ENCODE measurements at regions not wholly inside any gene's neighbourhood (a gene's known extent, or its start where the extent isn't known, plus 50 kb on each side); places are given as distances from the start of the nearest gene placed in this dataset.

DNA sequence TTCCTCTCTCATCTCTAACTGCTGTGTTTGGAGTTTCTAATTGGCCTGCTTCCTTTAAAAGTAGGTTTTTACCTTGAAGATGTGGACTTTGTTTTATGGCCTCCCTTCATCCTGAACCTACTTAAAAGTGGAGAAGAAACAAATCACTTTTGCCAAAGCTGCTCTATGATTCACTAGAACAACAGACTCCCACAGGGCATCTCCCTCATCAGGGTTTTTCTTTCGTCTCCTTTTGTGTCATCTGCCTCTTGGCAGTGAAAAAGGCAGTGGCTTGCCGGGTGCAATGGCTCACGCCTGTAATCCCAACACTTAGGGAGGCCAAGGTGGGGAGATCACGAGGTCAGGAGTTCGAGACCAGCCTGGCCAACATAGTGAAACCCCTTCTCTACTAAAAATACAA is 186.6 kb upstream of the MTNR1B start:
- intact Hi-C loops (cut with DNase I): no loop called here
- no peak for DNase-seq (ENCODE audit: low spot score)

DNA sequence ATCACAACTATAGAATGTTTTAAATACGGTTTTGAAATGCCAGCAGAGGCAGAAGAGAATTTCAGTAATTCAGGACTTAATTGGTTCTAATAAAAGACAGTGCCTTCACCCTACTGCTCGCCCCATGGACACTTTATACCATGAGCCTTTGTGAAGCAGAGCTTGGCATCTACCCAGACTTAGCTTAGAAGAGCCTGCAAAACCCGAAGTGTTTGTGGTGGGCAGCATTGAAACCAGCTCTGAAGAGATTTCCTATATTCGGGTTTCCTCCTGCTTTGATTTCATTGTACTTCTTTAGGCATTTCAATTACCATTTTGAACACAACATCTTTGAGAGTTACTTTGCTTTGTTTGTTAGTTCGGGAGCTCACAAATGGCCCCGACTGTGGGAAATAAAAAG is 185.1 kb upstream of the MTNR1B start:
- DNase-seq (ENCODE audit: low spot score): no peak
- intact Hi-C loops (cut with DNase I): no loop called here

DNA sequence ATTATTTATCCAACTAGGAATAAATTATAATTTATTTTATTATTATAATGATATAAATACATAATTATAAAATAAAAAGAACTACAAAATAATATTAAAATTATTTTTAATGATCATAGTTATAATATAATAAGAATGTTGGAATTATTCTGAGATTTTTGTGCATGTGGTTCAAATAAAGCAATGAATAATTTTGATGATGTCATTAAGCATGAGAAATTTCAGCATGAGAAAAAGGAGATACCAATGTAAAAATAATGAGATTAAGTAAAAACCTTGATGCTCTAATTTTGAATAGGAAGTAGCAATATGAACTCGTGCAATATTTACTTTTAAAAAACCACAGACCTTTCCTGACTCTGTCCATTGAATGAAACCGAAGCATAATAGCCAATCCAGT is 181.8 kb upstream of the MTNR1B start:
- intact Hi-C loops (cut with DNase I): no loop called here
- DNase-seq (ENCODE audit: low spot score): no peak

DNA sequence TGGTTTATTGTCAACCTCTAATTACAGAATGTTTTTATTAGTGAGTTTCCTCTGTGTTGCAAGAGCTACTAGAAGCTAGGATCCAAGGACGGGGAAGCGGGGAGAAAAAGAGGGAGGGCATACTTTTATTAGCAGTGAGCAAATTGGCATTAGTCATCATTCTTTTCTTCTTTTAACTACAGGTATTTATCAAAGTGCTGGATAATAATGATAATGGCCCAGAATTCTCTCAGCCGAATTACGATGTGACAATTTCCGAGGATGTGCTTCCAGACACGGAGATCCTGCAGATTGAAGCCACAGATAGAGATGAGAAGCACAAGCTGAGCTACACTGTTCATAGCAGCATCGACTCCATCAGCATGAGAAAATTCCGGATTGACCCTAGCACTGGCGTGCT is 179.7 kb upstream of the MTNR1B start:
- no peak for DNase-seq (ENCODE audit: low spot score)
- intact Hi-C loops (cut with DNase I): no loop called here

DNA sequence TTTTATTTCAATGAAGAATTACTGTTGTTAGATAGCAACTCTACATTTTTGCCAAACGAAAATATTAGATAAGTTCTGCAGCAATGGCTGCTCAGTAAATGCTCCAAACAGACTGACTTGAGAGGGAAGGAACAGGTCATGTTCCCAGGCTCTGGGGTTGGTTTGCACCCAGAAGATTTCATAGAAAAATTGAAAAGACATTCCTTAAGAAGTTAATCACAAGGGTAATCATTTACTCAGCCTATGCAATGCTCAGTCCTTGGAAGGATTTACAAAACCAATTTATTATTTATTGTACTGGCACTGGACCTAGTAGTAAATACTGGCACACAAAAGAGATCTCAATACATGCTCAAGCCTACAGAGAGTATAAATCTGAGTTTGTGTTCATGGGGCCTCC is 179.1 kb upstream of the MTNR1B start:
- DNase-seq (ENCODE audit: low spot score): no peak
- intact Hi-C loops (cut with DNase I): no loop called here

DNA sequence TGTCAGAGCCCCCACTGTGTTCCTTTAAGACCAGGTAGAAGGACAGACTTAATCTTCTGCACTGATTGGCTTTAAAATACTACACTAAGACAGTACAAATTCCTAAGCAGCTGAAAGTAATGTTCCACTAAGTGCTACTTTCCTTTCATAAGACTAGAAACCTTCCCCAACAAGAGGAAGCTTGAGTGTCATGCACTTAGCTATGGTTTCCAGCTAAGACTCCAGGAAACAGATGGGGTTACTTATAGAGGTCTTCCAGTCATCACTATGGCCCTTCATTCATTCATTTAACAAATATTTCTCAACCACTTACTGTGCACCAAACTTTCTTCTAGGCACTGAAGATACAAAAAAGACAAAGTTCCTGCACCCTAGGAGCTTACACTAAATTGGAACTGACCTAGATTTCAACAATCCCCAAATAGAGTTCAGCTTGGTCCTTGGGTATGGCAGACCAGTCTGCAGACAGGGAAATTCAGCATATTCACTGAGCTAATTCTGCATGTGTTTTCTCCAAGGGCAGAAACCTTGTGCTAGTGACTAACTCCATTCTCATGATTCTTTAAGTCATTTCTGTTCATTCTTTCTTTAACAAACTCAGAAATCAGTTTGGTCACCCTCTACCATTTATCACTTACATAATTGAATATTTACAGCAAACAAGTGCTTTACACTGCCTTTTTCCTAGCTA is 178.4 kb upstream of the MTNR1B start:
- intact Hi-C loops (cut with DNase I): no loop called here
- no peak for DNase-seq (ENCODE audit: low spot score)

DNA sequence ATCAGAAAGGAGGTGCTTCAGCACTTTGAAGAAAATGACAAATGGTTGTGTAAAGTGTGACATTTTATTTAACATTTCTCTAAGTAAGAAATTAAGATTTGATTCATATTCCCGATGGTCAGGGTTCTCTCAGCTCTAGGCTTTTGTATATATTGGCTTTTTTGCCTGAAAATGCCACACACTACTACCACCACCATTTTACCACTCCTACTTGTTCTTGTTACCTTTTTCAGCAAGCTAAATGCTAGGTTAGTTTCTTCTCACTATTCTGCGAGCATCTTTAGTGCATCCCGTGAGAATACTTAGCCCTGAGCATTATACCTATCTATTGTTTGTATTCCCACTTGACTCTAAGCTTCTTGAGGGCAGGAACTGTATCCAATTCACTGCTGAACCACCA is 177.6 kb upstream of the MTNR1B start:
- DNase-seq (ENCODE audit: low spot score): no peak

DNA sequence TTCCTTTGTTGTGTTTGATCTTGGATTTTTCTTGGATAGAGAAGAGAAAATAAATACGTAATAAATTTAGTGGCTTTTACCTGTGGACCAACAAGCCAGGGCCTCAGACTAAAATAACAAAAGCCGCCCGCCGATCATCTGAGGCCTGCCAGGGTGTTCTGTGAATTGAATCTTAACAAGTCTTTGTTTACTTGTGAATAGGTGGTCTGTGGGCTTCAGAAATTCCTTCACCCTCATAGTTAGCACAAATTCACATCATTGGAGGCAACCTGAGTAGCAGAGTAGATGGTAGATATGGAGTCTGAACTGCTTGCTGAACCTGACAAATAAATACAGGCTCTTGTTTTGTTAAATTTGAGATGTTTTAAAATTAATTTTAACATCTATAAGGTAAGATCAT is 176.3 kb upstream of the MTNR1B start:
- intact Hi-C loops (cut with DNase I): no loop called here
- DNase-seq (ENCODE audit: low spot score): no peak

More for the DNA sequence above, 177.6 kb upstream of the MTNR1B start:
- intact Hi-C loops (cut with DNase I): no loop called here

DNA sequence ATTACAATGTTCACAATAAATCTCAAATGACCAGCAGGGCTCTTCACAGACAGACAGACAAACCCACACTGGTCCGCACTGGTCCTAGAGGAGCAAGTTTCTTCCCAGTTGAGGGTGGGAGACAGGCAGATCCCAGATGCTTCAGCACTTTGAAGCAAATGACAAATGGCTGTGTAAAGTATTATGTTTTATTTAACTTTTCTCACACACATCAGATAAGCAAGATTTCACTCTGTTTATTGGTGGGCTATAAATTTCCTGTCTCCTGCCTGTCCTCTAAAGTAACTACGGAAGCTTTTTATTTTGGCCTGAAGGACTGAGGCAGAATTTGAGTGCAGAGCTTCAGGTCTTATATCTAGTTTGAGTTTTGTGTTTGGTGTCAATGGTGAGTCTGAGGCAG is 174.7 kb upstream of the MTNR1B start:
- DNase-seq (ENCODE audit: low spot score): no peak
- intact Hi-C loops (cut with DNase I): no loop called here

DNA sequence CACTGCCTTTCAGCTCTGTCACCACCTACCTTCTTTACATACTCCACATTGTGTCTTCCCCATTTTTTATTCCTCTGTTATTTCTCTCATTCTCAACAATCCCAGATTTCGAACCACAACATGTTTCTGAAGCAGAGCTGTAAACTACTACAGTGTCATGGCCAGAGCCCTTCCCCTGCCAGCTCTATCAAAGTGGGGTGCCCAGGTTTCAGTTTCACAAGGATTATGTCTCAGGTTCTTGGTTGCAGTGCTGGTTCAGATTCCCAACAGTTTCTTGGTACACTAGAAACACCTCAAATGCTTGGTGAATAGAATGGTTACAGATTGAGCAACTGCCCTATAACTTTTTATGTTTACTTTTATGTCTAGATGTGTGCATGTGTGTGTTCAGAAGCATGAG is 172.7 kb upstream of the MTNR1B start:
- intact Hi-C loops (cut with DNase I): no loop called here
- no peak for DNase-seq (ENCODE audit: low spot score)

DNA sequence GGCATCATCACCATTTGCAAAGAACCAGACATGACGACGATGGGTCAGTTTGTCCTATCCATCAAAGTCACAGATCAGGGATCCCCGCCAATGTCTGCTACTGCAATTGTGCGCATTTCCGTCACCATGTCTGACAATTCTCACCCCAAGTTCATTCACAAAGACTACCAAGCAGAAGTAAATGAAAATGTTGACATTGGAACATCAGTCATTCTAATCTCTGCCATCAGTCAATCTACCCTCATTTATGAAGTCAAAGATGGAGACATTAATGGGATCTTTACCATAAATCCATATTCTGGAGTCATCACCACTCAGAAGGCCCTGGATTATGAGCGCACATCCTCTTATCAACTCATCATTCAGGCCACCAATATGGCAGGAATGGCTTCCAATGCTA is 171.6 kb upstream of the MTNR1B start:
- no peak for DNase-seq (ENCODE audit: low spot score)
- intact Hi-C loops (cut with DNase I): no loop called here

DNA sequence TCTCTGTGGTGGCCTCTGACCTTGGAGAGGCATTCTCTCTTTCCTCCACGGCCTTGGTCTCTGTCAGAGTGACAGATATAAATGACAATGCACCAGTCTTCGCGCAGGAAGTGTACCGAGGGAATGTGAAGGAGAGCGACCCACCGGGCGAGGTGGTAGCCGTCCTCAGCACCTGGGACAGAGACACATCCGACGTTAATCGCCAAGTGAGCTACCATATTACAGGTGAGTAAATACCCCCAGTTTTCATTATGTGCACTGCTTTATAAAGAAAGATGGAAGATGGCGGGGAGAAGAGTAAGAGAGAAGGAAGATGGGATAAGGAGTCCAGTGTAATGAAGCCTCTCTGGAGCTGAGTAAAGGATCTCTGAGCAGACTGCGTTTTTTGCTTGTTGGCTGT is 167.8 kb upstream of the MTNR1B start:
- intact Hi-C loops (cut with DNase I): loop anchor here in 1 of 2 donors (2.0 kb wide), 1 partner anchor 27 kb away; no protein-coding TSS in a partner anchor
- DNase-seq (ENCODE audit: low spot score): no peak

DNA sequence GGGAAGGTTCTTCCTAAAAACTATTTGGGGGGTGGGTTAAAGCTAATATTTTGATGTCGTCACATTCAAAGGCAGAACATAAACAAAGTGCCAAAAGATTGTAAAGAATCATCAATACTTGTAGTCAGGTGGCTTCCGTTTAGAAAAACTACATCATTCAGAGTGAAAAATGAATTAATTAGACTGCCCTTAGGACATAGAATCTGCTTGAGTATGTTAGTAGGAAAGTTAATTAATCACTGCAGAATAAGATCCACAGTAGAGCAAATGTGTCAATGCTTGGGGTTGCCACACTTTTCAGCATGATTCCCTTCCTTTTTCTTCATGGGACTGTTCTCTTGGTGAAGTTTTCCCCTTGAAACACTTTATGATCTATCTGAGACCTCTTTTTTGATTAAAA is 166.8 kb upstream of the MTNR1B start:
- intact Hi-C loops (cut with DNase I): loop anchor here in 1 of 2 donors (2.0 kb wide), 1 partner anchor 28 kb away; no protein-coding TSS in a partner anchor

DNA sequence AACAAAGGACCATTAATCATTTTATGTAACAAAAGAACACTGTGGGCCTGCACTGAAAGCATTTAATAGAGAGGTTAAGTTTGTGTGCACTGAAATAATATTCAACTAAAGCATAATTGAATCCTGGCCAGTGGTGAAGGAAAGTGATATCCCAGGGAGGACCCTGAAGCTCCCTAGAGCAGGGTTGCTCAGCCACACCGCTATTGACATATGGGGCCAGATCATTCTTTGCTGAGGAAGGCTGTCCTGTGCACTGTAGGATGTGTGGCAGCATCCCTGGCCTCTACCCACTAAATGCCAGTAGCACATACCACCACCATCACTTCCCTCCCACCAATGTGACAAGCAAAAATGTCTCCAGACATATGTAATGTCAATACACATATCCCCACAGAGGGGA is 166.1 kb upstream of the MTNR1B start:
- intact Hi-C loops (cut with DNase I): loop anchor here in 1 of 2 donors (2.0 kb wide), 1 partner anchor 29 kb away; no protein-coding TSS in a partner anchor
- DNase-seq (ENCODE audit: low spot score): no peak

More for the DNA sequence above, 166.8 kb upstream of the MTNR1B start:
- DNase-seq (ENCODE audit: low spot score): no peak

DNA sequence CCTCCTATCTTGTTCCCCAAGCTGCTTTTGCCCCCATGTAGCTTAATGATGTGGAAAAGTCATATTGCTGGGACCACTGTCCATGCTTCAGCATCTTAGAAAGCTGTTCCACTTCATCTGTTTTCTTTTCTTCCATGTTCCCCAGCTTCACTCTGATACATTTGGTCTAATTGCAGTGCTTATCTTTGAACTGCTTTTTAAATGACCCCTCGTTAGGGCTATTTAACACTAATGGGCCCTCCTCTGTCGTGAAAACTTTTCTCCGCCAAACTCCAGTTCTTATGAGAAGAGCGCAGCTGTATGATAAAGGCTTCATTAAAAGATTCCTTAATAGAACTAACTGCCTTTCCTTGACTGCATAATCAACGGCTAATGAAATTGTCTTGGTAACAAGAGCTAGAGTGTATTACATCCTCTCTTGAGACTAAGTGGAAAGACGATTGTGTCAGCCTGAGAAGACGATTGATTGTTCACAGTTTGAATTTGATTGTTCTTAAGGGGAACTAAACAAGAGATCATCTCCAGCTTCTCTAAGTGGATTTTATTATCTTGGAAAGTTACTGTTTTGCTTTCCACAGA is 165.0 kb upstream of the MTNR1B start:
- intact Hi-C loops (cut with DNase I): no loop called here
- DNase-seq (ENCODE audit: low spot score): no peak

DNA sequence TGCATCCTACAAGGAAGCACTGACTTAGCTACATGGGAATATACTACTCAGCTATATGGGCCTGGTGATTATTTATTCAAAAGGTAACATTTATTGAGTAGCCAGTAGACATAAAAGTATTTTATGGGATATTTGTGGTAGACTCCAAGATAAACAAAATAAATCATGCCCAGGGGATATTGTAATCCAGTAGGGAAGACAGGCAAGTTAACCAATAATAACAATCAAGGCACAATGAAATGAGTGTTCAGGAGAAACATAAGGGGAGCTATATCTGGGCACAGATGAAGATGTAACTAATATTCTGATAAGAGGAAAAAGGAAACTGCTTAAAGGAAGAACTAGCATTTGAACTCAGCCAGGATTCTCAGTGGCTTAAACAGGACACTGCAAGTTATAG is 161.4 kb upstream of the MTNR1B start:
- intact Hi-C loops (cut with DNase I): no loop called here
- no peak for DNase-seq (ENCODE audit: low spot score)

DNA sequence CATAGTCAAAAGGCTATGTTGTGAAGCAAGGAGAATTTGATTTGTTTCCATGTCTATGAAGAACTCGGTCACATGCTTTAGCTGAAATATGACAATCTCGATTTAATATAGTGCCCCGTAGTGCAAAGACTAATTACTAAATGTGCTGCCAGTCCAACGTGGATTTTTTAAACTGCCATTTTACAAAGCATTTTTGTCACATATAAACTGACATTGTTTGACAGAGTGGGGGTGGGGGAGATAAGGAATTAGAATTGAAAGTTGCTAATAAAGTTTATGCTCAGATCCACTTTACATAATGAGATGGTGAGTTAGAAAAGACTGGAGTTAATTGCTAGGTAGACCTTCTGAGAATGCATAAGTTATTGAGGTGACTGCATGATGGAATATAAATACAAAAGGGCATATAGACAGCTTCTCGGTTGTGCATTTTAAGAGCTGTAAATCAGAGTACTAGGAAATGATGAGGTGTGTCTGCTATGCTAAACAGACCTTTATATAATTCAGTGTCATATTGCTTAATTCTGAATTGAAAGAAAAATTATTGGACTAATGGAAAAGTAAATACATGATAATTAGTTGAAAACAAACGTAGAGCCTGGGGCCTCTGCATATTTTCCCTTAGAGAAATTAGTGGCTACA is 158.9 kb upstream of the MTNR1B start:
- no peak for DNase-seq (ENCODE audit: low spot score)
- intact Hi-C loops (cut with DNase I): no loop called here

DNA sequence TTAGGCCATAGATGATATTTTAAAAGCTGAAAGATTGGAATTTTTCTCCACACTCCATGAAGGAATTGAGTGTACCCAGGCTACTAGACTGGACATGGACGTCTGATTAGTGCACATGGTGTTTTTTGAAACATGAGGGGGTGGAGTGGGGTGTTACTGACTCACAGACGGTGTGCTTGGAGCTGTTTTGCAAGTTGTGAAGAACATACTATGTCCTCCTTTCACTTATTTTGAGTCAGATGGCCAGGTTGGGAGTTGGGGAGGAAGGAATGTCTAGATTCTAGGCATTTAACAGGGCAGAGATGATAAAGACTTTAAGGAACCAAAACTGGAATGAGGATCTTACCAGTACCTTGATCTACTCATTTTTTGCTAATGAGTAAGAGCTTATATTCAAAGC is 158.1 kb upstream of the MTNR1B start:
- no peak for DNase-seq (ENCODE audit: low spot score)
- intact Hi-C loops (cut with DNase I): no loop called here

DNA sequence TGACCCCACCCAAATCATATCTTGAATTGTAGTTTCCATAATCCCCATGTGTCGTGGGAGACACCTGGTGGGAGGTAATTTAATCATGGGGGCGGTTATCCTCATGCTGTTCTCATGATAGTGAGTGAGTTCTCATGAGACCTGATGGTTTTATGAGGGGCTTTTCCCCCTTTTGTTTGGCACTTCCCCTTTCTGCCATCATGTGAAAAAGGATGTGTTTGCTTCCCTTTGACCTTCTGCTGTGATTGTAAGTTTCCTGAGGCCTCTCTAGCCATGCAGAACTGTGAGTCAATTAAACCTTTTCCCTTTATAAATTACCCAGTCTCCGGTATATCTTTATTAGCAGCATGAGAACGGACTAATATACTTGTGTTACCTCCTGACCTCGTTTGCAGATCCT is 156.6 kb upstream of the MTNR1B start:
- intact Hi-C loops (cut with DNase I): no loop called here
- no peak for DNase-seq (ENCODE audit: low spot score)

DNA sequence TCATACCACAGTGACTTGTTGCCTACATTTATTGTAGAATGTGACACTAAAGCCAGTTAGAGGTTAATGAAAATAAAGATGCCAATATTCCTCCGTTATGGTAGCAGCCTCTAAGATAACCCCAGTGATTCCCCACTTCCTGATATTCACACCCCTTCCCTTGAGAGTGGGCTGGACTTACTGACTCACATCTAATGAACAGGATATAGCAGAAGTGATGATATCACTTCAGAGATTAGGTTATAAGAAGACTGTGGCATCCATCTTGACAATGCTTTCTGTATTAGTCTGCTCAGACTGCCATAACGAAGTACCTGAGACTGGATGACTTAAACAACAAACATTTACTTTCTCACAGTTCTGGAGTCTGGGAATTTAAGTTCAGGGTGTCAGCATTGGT is 149.6 kb upstream of the MTNR1B start:
- intact Hi-C loops (cut with DNase I): no loop called here
- DNase-seq (ENCODE audit: low spot score): no peak

DNA sequence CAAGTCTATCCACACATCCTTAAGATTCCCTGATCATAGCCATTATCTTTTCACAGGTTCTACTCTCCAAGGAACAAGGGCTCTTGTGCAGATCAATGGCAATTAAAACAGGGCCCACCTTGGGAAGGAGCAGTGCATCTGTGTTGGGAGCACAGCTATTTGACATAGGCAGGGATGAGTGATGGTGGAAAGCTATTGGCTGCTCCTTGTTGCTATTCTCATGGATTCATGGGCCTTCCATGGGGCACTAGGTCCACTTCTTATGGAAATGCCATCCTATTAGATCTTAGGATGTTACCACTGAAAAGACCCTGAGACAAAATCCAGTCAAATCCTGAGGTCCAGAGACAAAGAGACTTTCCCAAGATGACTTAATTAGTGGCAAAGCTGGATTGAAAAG is 148.6 kb upstream of the MTNR1B start:
- no peak for DNase-seq (ENCODE audit: low spot score)
- intact Hi-C loops (cut with DNase I): no loop called here
